ENCODE measurements at regions not wholly inside any gene's neighbourhood (a gene's known extent, or its start where the extent isn't known, plus 50 kb on each side); places are given as distances from the start of the nearest gene placed in this dataset.

DNA sequence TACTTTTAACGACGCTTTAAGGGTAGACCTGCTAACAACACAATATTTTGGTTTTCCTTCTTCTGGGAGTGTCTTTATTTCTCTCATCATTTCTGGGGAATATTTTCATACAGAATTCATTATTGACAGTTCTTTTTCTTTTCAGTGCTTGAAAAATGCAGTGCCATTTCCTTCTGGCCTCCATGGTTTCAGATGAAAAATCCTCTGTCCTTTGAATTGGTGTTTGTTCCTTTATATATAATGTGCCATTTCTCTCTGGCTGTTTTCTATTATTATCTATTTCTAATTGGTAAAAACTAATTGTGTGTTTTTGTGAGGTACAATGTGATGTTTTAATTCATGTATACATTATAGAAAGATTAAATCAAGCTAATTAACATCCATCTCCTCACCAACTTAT is 194.3 kb upstream of the S1PR3 start:
- Histone ChIP-seq H3K9me3 (ENCODE audit: insufficient read depth, low read length) (no peaks in the 10 kb centered on the region), H3K4me1 (ENCODE audit: low read length) (no peaks in the 10 kb centered on the region), H3K4me3 (ENCODE audit: low read length) (no peak overlapping the region), H3K9ac (ENCODE audit: low read length) (no peak overlapping the region), H3K27ac (ENCODE audit: low read length) (no peak overlapping the region), H3K27me3 (ENCODE audit: low read depth, low read length) (peaks cover 4% of the 10 kb centered on the region; the same call in 1 of the 2 replicates), H3K79me2 (ENCODE audit: low read length) (no peaks in the 10 kb centered on the region), H3K36me3 (replicated peaks; ENCODE audit: low read depth, low read length) (no peaks in the 10 kb centered on the region), H2AFZ (ENCODE audit: low read depth, low read length) (no peak overlapping the region), H4K20me1 (ENCODE audit: insufficient read depth, low read length) (no peaks in the 10 kb centered on the region), H3K4me2 (ENCODE audit: low read length) (no peak overlapping the region)
- no peak for TF ChIP-seq EZH2phosphoT487 (IDR thresholded peaks at IDR 0.05; ENCODE audit: low read depth)
- TF ChIP-seq, protein P1, sequence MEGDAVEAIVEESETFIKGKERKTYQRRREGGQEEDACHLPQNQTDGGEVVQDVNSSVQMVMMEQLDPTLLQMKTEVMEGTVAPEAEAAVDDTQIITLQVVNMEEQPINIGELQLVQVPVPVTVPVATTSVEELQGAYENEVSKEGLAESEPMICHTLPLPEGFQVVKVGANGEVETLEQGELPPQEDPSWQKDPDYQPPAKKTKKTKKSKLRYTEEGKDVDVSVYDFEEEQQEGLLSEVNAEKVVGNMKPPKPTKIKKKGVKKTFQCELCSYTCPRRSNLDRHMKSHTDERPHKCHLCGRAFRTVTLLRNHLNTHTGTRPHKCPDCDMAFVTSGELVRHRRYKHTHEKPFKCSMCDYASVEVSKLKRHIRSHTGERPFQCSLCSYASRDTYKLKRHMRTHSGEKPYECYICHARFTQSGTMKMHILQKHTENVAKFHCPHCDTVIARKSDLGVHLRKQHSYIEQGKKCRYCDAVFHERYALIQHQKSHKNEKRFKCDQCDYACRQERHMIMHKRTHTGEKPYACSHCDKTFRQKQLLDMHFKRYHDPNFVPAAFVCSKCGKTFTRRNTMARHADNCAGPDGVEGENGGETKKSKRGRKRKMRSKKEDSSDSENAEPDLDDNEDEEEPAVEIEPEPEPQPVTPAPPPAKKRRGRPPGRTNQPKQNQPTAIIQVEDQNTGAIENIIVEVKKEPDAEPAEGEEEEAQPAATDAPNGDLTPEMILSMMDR (IDR thresholded peaks at IDR 0.05; ENCODE audit: low read depth, low read length), result no peak

DNA sequence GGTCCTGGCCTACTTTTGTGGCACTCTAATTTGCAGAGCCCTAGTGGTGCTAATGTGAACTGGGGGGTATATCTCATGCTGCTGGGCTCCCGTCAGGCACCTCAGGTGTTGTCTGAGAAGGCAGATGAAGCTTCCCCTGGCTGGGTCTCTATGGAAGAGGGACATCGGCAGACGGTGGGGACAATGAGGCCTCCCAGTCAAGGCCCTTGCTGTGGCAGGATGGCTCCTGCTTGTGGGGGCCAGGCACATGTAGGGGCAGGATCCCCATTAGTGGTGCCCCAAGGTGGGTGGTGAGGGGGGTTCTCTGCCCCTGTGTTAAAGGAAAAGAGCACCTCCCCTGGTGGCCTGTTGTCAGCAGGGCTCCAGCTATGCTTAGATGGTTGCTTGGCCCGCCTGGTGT is 192.8 kb upstream of the S1PR3 start:
- no peaks in the 10 kb centered on the region for H3K9me3 ChIP-seq (ENCODE audit: insufficient read depth, low read length)
- no peak overlapping the region for H3K4me3 ChIP-seq (ENCODE audit: low read length)
- no peaks in the 10 kb centered on the region for H3K36me3 ChIP-seq (replicated peaks; ENCODE audit: low read depth, low read length)
- H4K20me1 ChIP-seq (ENCODE audit: insufficient read depth, low read length), result no peaks in the 10 kb centered on the region
- H3K79me2 ChIP-seq (ENCODE audit: low read length), result no peaks in the 10 kb centered on the region
- no peak overlapping the region for H3K4me2 ChIP-seq (ENCODE audit: low read length)
- H3K27me3 ChIP-seq (ENCODE audit: low read depth, low read length), result peaks cover 13% of the 10 kb centered on the region; the same call in 1 of the 2 replicates
- H3K4me1 ChIP-seq (ENCODE audit: low read length), result no peaks in the 10 kb centered on the region
- no peak overlapping the region for H3K9ac ChIP-seq (ENCODE audit: low read length)
- no peak for TF ChIP-seq EZH2phosphoT487 (IDR thresholded peaks at IDR 0.05; ENCODE audit: low read depth)
- TF ChIP-seq, protein P1 (IDR thresholded peaks at IDR 0.05; ENCODE audit: low read depth, low read length), result no peak
- no peak overlapping the region for H3K27ac ChIP-seq (ENCODE audit: low read length)
- H2AFZ ChIP-seq (ENCODE audit: low read depth, low read length), result no peak overlapping the region

DNA sequence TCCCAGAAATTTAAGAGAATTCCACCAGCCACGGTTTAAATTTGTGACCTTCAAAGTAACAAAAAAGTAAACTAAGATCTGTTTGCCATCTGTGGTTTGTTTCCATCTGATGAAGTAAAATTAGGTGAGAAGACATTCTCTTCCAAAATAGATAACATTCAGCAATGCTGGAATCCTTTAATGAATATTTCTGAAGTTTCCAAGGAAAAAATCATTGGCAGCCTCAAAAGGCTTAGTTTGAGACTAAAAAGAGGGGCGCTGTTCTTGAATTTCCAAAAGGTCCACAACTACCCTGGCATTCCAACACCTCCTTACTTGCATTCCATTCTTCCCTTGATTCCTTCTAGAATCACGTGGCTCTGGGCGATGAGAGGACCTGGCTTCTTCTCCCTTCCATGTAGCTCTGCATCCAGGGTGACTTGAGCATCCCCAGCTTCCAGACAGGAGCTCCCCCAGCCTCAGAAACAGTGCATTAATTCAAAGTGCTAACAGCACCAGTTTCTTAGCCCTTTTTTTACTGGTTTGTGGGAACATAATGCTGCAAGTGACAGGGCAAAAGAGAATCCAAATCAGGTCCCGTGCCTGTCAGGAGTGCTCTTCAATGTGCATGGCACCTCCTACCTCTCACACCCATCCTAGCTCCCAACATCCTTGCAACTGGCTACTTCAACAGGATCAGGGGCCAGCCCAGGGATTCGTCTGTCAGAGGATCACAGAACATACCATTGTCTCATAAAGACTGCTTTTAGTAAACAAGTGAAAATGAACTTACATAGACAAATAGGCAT is 191.5 kb upstream of the S1PR3 start:
- TF ChIP-seq, protein P1 (IDR thresholded peaks at IDR 0.05; ENCODE audit: low read depth, low read length), result no peak
- no peak for TF ChIP-seq EZH2phosphoT487 (IDR thresholded peaks at IDR 0.05; ENCODE audit: low read depth)
- Histone ChIP-seq H3K9ac (ENCODE audit: low read length) (no peak overlapping the region), H3K9me3 (ENCODE audit: insufficient read depth, low read length) (no peaks in the 10 kb centered on the region), H4K20me1 (ENCODE audit: insufficient read depth, low read length) (no peaks in the 10 kb centered on the region), H2AFZ (ENCODE audit: low read depth, low read length) (no peak overlapping the region), H3K4me2 (ENCODE audit: low read length) (no peak overlapping the region), H3K4me3 (ENCODE audit: low read length) (no peak overlapping the region), H3K79me2 (ENCODE audit: low read length) (no peaks in the 10 kb centered on the region), H3K4me1 (ENCODE audit: low read length) (no peaks in the 10 kb centered on the region), H3K36me3 (replicated peaks; ENCODE audit: low read depth, low read length) (no peaks in the 10 kb centered on the region), H3K27me3 (ENCODE audit: low read depth, low read length) (peaks cover 13% of the 10 kb centered on the region; the same call in 1 of the 2 replicates), H3K27ac (ENCODE audit: low read length) (no peak overlapping the region)

DNA sequence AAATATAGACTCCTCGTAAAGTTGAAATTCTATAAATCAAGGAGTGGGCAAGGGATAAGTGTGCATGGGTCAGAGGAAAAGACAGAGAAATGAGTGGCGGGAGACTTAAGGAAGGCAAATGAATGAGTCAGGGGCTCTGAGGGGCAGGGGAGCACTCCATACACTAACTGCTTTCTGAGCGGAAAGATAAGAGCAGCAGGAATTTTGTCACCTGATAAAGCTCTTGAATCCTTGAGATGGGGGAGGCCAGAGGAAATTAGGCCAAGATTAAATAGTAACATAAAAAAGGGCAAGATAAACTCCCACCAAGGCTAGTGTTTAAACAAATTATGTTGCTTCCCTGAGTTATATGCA is 191.0 kb upstream of the S1PR3 start:
- Histone ChIP-seq H3K4me2 (ENCODE audit: low read length) (no peak overlapping the region), H3K9me3 (ENCODE audit: insufficient read depth, low read length) (no peaks in the 10 kb centered on the region), H3K4me3 (ENCODE audit: low read length) (no peak overlapping the region), H2AFZ (ENCODE audit: low read depth, low read length) (no peak overlapping the region), H3K79me2 (ENCODE audit: low read length) (no peaks in the 10 kb centered on the region), H3K36me3 (replicated peaks; ENCODE audit: low read depth, low read length) (no peaks in the 10 kb centered on the region), H3K4me1 (ENCODE audit: low read length) (no peaks in the 10 kb centered on the region), H3K9ac (ENCODE audit: low read length) (no peak overlapping the region), H3K27me3 (ENCODE audit: low read depth, low read length) (peaks cover 13% of the 10 kb centered on the region; the same call in 1 of the 2 replicates), H4K20me1 (ENCODE audit: insufficient read depth, low read length) (no peaks in the 10 kb centered on the region), H3K27ac (ENCODE audit: low read length) (no peak overlapping the region)
- TF ChIP-seq EZH2phosphoT487 (IDR thresholded peaks at IDR 0.05; ENCODE audit: low read depth), result no peak
- TF ChIP-seq, protein P1 (IDR thresholded peaks at IDR 0.05; ENCODE audit: low read depth, low read length), result no peak
